ENCODE measurements at regions not wholly inside any gene's neighbourhood (a gene's known extent, or its start where the extent isn't known, plus 50 kb on each side); places are given as distances from the start of the nearest gene placed in this dataset.

DNA sequence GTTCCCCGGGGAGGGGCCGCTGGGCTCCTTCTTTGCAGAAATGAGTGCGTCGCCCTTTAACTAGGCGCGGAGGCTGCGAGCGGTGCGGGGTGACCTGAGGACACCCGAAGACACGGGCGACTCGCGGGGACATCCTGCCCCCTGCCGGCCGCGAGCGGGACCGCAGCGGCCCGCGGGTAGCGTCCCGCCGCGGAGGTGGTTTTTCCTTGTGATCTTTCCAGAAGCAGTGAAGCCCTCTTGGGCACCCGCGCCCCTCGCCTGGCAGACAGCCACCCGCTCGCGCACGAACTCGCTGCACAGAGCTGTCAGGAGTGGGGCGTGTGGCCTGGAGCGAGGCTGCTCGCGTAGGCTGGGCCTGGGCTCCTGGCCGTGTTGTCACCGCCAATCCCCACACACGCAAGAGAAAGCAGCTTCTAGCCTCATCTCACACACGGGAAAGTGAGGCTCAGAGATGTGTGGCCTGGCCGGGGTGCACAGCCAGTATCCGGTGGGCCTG is 67.2 kb downstream of the DIO3 start (continued):
- TF ChIP-seq, protein P1, sequence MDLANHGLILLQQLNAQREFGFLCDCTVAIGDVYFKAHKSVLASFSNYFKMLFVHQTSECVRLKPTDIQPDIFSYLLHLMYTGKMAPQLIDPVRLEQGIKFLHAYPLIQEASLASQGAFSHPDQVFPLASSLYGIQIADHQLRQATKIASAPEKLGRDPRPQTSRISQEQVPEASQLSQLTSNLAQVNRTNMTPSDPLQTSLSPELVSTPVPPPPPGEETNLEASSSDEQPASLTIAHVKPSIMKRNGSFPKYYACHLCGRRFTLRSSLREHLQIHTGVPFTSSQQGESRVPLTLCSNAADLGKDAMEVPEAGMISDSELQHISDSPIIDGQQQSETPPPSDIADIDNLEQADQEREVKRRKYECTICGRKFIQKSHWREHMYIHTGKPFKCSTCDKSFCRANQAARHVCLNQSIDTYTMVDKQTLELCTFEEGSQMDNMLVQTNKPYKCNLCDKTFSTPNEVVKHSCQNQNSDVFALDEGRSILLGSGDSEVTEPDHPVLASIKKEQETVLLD (IDR thresholded peaks at IDR 0.05): no peak
- no peak for TF ChIP-seq RUNX1 (IDR thresholded peaks at IDR 0.05; ENCODE audit: low read depth)
- 0 out of 4 replicates have a peak, but pooled peaks of 1 of the 2 experiments have one; percentile 16 for TF ChIP-seq NRF1 (conservative IDR thresholded peaks at IDR 0.05 in 1 of 2, IDR thresholded peaks at IDR 0.05 in 1 of 2)
- no peak for TF ChIP-seq MYBL2 (IDR thresholded peaks at IDR 0.05; ENCODE audit: low read depth)
- TF ChIP-seq MYBL2 (CRISPR knock-in tag; IDR thresholded peaks at IDR 0.05; ENCODE audit: borderline replicate concordance): no peak
- TF ChIP-seq, protein P2, sequence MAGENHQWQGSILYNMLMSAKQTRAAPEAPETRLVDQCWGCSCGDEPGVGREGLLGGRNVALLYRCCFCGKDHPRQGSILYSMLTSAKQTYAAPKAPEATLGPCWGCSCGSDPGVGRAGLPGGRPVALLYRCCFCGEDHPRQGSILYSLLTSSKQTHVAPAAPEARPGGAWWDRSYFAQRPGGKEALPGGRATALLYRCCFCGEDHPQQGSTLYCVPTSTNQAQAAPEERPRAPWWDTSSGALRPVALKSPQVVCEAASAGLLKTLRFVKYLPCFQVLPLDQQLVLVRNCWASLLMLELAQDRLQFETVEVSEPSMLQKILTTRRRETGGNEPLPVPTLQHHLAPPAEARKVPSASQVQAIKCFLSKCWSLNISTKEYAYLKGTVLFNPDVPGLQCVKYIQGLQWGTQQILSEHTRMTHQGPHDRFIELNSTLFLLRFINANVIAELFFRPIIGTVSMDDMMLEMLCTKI (IDR thresholded peaks at IDR 0.05; ENCODE audit: partially characterized antibody): no peak
- no peak for TF ChIP-seq SMAD1 (IDR thresholded peaks at IDR 0.05; ENCODE audit: low read depth, low read length, partially characterized antibody)

DNA sequence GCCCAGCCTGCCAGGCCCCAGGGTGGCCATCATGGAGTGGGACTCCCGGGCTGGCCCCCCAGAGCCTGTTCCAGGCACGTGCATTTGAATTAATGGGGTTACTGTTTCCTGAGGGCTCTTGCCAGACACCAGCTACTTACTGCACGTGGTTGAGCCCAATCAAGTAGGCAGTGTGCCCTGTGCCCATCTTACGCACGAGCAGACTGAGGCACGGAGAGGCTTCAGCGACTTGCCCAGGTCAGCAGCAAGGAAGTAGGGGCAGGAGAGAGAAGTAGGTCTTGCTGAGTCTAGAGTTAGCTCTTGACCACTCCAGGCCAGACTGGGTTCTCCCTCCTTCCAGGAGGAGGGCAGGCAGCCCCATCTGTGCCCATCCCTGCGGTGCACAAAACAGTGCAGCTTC is 67.7 kb downstream of the DIO3 start:
- Histone ChIP-seq H3K9me3 (replicated peaks; ENCODE audit: control insufficient read depth, insufficient read depth, low read depth, low read length) (no peaks in the 10 kb centered on the region), H2AFZ (ENCODE audit: low read depth, low read length) (peak overlapping the region; percentile 98), H3K27me3 (ENCODE audit: control insufficient read depth in 2 of 2, insufficient read depth in 2 of 2, low read length in 2 of 2) (no peaks in the 10 kb centered on the region), H3K4me3 (no peak overlapping the region), H3K4me1 (replicated peaks in 1 of 2; ENCODE audit: control insufficient read depth in 2 of 2, insufficient read depth in 2 of 2, low read length in 2 of 2) (peaks cover 6 to 29% of the 10 kb centered on the region in 2 experiments; a peak in 4 of 5 replicates), H3K9ac (ENCODE audit: insufficient read depth in 1 of 2, low read depth in 2 of 2, low read length in 2 of 2) (peak overlapping the region; percentile 43 to 85), H4K20me1 (replicated peaks; ENCODE audit: control insufficient read depth, insufficient read depth, low read length) (no peaks in the 10 kb centered on the region), H3K27ac (ENCODE audit: extremely low read depth, low read depth, low read length) (peak overlapping the region; percentile 50; the same call in 1 of the 3 replicates), H3K36me3 (ENCODE audit: control insufficient read depth, insufficient read depth, low read length) (no peaks in the 10 kb centered on the region), H3K9me1 (ENCODE audit: control insufficient read depth, insufficient read depth, low read length) (peaks cover 2% of the 10 kb centered on the region), H3K4me2 (ENCODE audit: insufficient read depth, low read length) (peak overlapping the region; percentile 33; the same call in 1 of the 2 replicates), H3K79me2 (ENCODE audit: control insufficient read depth, insufficient read depth, low read length) (no peaks in the 10 kb centered on the region)
- in situ Hi-C loops (cut with MboI) (loop anchor here (25.0 kb wide), 1 partner anchor 717 kb away; the partner anchor contains the start of gene RTL1), intact Hi-C loops (cut with micrococcal nuclease) (loop anchor here (5.0 kb wide), 2 partner anchors 267 to 727 kb away; partner anchors contain the start of gene RTL1)
- TF ChIP-seq FIP1L1 (IDR thresholded peaks at IDR 0.05; ENCODE audit: low read depth, low read length, poor library complexity, severe bottlenecking): peak; percentile 13
- no peak for TF ChIP-seq ESRRA (IDR thresholded peaks at IDR 0.05; ENCODE audit: borderline replicate concordance, low read depth)
- no TSS peak for BruUV-seq (replicated peaks)
- WGBS (ENCODE audit: insufficient coverage, low coverage, missing lambda C conversion rate): 92% methylated on average over 7 of the region's 8 CpGs
- ATAC-seq (peak; percentile 13), DNase-seq (ENCODE audit: extremely low read depth in 1 of 4, low spot score in 3 of 4) (no peak), FAIRE-seq (no peak)
- ChIA-PET POLR2A (no interaction called here), CTCF (ENCODE audit: low intra/inter-chr PET ratio) (interaction anchor here (0.5 kb wide), 1 partner anchor 525 kb away, joined by 3 read pairs; no protein-coding TSS in a partner anchor)

All from K562 (cell line).